NCI-H1105 (cell line): ENCODE measurements at regions not wholly inside any gene's neighbourhood (a gene's known extent, or its start where the extent isn't known, plus 50 kb on each side); places are given as distances from the start of the nearest gene placed in this dataset.

Source experiments
- DNase-seq: peaks from one replicate; lab custom pipeline; 2025; lab: John Stamatoyannopoulos, UW

DNA sequence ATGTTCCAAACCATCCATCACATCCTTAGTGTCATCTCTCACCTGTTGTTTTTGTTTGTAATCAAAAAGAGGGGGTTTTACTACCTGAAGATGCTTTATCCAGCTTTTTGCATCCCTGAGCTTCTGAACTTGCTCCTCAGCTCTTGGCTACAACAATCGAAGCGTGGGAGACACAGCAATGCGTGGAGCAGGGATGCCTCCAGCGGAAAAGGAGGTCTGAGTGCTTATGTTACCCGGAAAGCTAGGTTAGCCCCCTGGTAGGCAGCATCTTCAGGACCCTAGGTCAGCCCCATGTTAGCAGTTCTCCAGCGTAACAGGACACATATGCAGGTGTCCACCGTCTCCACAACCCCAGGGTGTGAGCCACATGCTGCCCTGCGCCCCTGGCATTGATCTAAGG, 141.5 kb downstream of the RRAGC start:
- no peak for DNase-seq

DNA sequence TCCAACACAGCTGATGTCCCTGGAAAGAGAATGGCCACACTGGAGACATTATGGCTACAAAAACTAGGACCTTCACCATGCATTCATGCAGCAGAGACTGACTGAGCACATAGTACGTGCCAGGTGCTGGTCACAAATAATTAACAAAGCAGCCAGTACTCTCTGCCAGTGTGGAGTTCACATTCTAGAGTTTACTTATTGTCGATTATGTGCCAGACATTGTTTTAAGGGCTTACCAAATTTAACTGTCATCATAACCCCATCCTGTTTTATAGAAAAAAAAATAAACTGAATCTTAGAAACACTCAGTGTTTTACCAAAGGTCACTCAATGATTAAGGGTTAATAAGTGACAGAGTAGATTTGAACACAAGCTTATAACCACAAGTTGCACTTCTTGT, 143.3 kb downstream of the RRAGC start:
- no peak for DNase-seq

GRCh38 chr1:38715415-38715814, 144.2 kb downstream of the RRAGC start:
- no peak for DNase-seq

DNA sequence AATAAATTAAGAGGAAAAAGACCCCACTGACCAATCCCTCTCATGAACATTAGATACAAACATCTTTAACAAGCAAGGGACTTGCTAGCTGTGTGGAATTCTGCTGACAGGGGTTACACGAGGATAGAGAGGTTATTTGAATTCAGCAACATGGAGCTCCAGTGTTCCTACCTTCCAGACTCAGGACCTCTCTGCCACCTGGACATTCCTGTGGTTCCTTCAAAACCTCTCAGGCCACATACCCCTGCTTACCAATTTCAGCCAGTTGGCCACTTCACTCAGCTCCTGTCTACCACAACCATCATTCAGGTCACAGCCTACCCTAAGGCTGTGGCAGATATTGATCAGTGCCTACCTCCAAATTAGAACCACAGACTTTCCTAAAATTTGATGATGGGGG, 147.5 kb downstream of the RRAGC start:
- no peak for DNase-seq

GRCh38 chr1:38708701-38709258, 150.8 kb downstream of the RRAGC start:
- DNase-seq = no peak

GRCh38 chr1:38701088-38701487, 158.5 kb downstream of the RRAGC start:
- no peak for DNase-seq

GRCh38 chr1:38700077-38700470, 159.5 kb downstream of the RRAGC start:
- DNase-seq = no peak

GRCh38 chr1:38699330-38700076, 160.1 kb downstream of the RRAGC start:
- no peak for DNase-seq

- no peak for DNase-seq
Observed at GRCh38 chr1:38697387-38697786, 162.2 kb downstream of the RRAGC start.

DNA sequence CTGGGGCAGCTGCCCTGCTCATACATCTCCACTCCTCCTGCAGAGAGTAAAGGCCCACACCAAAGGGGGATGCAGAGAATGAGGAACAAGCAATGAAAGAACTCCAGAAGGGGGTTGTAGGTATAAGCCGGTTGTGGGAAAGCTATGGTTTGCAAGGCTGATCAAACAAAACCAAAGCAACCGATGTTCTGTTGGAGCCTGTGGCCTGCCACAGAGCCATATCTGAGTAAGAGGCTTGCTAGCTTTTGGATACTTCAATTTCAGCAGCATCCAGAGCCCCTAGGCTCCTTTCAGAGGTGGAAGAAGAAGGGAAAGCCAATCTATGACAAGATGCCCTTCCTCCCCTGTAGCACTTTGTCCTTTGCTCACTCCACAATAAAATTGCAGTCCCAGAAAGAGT, 163.2 kb downstream of the RRAGC start:
- DNase-seq = no peak

- DNase-seq = no peak
Observed at GRCh38 chr1:38693759-38694158, 165.8 kb downstream of the RRAGC start.

DNA sequence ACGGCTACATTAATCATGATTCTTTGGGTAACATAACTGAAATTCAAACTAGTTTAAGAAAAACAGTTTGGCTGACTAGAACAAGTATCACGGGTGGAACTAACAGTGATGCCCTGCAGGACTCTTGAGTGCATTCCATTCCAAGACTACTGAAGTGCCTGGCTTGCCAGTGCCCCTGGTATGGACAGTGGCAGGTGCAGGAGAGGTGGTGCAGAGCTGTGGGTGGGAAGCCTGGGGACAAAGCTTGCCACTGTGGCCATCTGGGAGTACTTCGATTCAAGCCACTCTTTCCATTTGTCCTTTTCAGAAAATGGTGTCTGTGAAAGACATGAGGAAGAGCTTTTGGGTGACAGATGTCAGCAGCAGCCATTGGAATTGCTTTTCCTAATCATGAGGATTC, 166.5 kb downstream of the RRAGC start:
- no peak for DNase-seq

DNA sequence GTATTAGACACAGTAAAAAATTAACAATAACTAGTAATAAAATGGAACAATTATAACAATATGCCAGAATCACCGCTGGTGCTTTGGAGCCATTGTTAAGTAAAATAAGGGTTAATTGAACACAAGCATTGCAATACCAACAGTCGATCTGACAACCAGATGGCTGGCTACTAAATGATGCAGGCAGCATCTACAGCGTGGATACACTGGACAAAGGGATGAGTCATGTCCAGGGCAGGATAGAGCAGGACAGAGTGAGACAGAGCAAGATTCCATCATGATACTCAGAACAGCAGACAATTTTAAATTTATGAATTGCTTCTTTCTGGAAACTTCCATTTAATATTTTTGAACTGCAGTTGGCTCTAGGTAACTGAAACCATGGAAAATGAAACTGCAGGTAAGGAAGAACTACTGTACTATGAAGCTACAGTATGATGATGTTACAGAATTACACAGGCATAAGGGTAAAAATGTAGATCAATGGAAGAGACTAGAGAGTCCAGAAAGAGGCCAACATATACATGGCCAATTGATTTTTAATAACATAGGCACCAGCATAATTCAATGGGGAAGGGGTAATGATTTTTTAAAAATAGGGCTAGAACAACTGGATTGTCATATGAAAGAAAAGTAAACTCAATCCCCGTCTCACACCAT, 168.7 kb downstream of the RRAGC start:
- no peak for DNase-seq

DNA sequence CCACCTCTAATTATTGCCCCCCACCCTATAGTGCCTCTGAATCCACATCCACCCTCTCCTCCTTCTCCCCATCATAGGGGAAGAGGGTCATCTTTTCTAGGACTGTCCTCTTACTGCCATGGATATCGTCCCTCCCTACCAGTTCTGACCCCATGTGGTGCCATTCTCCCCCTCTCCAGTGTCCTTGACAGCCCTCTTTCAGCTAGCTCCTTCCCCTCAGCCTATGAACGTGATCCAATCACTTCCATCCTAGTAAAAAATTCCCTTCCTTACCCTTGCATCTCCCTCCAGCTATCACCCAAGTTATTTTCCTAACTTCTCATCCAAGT, 172.7 kb downstream of the RRAGC start:
- no peak for DNase-seq

- DNase-seq = no peak
Observed at GRCh38 chr1:38686167-38686926, 173.2 kb downstream of the RRAGC start.

DNA sequence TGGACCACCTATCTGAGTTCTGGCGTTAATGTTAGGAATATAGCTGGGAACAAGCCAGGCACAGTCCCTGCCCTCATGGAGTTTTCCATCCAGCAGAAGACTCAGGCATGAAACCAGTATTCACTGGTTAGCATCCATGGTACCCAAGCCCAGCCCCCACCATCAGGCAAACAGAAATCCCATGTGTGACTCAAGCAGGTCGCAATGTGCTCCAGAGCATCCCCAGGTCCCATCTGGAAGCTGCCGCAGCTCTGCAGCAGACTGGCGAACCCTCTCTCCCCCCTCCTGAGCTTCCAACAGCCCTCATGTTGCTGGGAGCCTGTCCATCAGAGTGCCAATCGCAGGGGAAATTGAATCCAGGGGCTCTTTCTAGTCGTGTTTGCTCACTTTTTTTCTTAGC, 174.2 kb downstream of the RRAGC start:
- DNase-seq = no peak

DNA sequence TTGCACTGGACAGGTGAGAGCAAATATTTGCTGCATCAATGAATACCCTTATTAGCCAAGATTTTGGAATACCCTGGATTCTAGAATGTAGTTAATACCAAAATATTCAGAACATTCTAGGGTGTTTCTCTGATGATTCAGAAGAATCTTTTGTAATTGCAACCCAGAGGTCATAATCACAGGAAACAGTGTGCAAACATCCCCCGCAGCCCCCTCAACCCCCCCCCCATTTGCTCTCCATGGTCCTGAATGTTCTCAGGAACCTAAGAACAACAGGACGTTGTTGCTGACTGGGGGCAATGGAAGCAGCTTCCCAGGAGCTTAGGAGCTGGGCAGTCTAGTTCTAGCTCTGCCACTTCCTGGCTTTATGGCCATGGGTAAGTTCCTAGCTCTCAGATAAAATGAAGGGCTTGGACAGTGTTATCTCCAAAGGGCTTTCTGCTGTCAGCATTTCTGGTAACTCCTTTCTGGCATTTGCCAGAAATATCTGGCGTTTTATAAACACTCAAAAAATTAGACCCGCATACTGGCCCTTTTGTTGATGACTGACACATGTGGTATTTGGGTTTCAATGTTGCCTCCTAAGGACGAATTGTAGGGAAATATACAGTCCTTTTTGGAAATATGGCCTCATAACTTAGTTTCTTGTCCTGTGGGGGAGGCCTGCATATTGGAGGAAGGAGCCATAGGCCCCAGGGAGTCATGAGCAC, 178.6 kb downstream of the RRAGC start:
- no peak for DNase-seq

- no peak for DNase-seq
Observed at GRCh38 chr1:38677756-38678155, 181.8 kb downstream of the RRAGC start.

GRCh38 chr1:38677311-38677710, 182.3 kb downstream of the RRAGC start:
- DNase-seq = no peak

DNA sequence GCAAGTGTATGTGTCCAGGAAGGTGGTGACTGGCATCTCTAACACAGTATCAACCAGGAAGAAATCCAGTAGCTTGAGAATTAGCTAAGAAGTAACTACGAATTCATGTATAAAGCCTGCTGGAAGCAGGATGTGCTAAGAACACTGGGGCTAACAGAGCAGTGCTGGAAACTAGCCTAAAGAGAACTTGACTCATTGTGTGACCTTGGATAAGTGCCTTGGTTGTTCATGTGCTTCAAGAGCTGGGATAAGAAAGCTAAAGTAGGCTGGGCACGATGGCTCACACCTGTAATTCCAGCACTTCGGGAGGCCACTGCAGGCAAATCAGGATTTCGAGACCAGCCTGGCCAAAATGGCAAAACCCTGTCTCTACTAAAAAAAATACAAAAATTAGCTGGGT, 186.9 kb downstream of the RRAGC start:
- no peak for DNase-seq

- no peak for DNase-seq
Observed at GRCh38 chr1:38671221-38671620, 188.4 kb downstream of the RRAGC start.

GRCh38 chr1:38670544-38671122, 188.9 kb downstream of the RRAGC start:
- DNase-seq = no peak
